ENCODE measurements at regions not wholly inside any gene's neighbourhood (a gene's known extent, or its start where the extent isn't known, plus 50 kb on each side); places are given as distances from the start of the nearest gene placed in this dataset.

DNA sequence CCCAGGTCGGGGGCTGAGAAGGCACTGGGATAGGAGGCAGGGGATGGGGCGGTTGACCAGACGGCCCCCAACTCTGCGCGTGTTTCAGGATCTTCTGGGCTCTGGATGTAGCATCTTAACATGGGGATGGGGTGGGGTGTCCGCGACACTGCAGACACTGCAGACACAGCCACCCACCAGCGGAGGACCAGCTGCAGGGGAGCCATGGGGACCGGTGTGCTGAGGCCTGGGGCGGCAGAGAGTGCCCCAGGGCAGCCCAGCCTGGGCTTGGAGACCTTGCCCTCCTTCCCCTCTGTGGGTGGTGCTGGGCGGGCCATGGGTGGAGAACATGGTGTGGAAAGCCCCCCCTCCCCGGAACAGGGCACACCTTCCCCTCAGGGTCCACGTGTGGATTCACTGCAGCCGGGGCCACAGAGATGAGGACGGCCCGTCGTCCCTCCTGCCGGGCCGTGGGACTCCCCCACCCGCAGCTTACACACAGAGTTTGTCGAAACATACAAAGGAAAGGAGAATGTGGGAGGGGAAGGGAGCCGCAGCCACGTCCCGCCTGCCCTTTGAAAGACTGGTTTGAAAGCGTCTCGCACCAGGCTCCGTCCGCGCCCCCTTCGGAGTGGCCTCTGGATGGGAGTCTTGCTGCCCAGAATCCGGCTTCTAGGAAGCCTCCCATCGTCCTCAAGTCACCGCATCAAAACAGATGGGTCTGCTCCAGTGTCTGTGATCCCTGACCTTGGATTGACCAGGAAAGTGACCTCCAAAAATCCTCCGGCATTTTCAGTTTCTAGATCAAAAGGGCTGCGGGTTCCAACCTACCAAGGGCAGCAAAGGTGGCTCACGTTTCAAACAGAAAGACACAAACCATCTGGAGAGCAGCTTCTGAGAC lies 91.5 kb upstream of the TCERG1L start:
- peaks cover 15% of the 10 kb centered on the region for H3K9me3 Mint-ChIP-seq (ENCODE audit: unreplicated experiment)
- H3K36me3 Mint-ChIP-seq (ENCODE audit: unreplicated experiment): no peaks in the 10 kb centered on the region
- DNase-seq (ENCODE audit: extremely low spot score, unreplicated experiment): no peak
- no peaks in the 10 kb centered on the region for H3K27me3 Mint-ChIP-seq (ENCODE audit: unreplicated experiment)
- TF ChIP-seq, protein P1, sequence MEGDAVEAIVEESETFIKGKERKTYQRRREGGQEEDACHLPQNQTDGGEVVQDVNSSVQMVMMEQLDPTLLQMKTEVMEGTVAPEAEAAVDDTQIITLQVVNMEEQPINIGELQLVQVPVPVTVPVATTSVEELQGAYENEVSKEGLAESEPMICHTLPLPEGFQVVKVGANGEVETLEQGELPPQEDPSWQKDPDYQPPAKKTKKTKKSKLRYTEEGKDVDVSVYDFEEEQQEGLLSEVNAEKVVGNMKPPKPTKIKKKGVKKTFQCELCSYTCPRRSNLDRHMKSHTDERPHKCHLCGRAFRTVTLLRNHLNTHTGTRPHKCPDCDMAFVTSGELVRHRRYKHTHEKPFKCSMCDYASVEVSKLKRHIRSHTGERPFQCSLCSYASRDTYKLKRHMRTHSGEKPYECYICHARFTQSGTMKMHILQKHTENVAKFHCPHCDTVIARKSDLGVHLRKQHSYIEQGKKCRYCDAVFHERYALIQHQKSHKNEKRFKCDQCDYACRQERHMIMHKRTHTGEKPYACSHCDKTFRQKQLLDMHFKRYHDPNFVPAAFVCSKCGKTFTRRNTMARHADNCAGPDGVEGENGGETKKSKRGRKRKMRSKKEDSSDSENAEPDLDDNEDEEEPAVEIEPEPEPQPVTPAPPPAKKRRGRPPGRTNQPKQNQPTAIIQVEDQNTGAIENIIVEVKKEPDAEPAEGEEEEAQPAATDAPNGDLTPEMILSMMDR (IDR thresholded peaks at IDR 0.05): no peak
- H3K4me1 Mint-ChIP-seq (ENCODE audit: unreplicated experiment): no peaks in the 10 kb centered on the region
- H3K4me3 Mint-ChIP-seq (ENCODE audit: unreplicated experiment): no peak overlapping the region
- H3K27ac Mint-ChIP-seq (ENCODE audit: unreplicated experiment): no peak overlapping the region

DNA sequence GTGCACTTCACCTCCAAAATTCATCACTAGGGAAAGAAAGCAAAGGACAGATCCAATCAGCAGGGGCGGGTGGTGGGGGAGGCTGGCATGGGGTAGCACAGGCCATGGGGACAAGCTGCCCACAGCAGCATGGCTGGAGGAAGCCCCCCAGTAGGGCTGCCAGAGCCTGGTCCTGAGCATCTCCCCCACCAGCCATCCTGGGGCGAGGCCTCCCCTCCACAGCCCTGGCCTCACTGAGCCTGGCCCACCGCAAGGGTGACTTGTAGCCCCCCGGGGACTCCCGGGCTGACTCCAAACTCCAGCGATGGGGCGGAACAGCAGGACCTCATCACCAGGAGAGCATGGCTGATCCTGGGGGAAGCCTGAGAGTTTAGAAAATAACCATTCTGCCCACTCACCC lies 92.4 kb upstream of the TCERG1L start:
- H3K27ac Mint-ChIP-seq (ENCODE audit: unreplicated experiment): no peak overlapping the region
- TF ChIP-seq, protein P1 (IDR thresholded peaks at IDR 0.05): no peak
- no peak for DNase-seq (ENCODE audit: extremely low spot score, unreplicated experiment)
- H3K9me3 Mint-ChIP-seq (ENCODE audit: unreplicated experiment): peaks cover 20% of the 10 kb centered on the region
- no peaks in the 10 kb centered on the region for H3K27me3 Mint-ChIP-seq (ENCODE audit: unreplicated experiment)
- H3K4me1 Mint-ChIP-seq (ENCODE audit: unreplicated experiment): no peaks in the 10 kb centered on the region
- H3K4me3 Mint-ChIP-seq (ENCODE audit: unreplicated experiment): no peak overlapping the region
- H3K36me3 Mint-ChIP-seq (ENCODE audit: unreplicated experiment): no peaks in the 10 kb centered on the region

DNA sequence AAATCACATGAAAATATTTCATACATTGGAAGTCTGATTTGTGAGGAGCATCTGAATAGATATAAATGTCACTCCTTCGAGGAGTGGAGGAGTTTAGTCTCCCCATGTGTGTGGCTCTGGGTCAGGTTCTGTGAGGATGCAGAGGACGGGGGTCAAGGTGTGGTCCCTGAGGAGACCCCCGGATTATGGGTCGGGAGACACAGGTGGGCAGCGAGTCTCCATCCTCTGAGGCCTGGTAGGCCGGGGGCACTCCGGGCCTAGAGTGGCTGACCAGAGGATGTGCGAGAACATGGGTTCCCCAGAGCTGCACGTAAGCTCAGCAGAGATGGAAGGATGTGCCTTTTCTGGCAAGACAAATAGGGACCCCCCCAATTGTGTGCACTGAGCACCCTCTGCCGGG lies 93.4 kb upstream of the TCERG1L start:
- Mint-ChIP-seq H3K36me3 (ENCODE audit: unreplicated experiment) (no peaks in the 10 kb centered on the region), H3K9me3 (ENCODE audit: unreplicated experiment) (peaks cover 21% of the 10 kb centered on the region), H3K4me1 (ENCODE audit: unreplicated experiment) (no peaks in the 10 kb centered on the region), H3K27me3 (ENCODE audit: unreplicated experiment) (no peaks in the 10 kb centered on the region), H3K4me3 (ENCODE audit: unreplicated experiment) (no peak overlapping the region), H3K27ac (ENCODE audit: unreplicated experiment) (no peak overlapping the region)
- no peak for DNase-seq (ENCODE audit: extremely low spot score, unreplicated experiment)
- TF ChIP-seq, protein P1 (IDR thresholded peaks at IDR 0.05): no peak

DNA sequence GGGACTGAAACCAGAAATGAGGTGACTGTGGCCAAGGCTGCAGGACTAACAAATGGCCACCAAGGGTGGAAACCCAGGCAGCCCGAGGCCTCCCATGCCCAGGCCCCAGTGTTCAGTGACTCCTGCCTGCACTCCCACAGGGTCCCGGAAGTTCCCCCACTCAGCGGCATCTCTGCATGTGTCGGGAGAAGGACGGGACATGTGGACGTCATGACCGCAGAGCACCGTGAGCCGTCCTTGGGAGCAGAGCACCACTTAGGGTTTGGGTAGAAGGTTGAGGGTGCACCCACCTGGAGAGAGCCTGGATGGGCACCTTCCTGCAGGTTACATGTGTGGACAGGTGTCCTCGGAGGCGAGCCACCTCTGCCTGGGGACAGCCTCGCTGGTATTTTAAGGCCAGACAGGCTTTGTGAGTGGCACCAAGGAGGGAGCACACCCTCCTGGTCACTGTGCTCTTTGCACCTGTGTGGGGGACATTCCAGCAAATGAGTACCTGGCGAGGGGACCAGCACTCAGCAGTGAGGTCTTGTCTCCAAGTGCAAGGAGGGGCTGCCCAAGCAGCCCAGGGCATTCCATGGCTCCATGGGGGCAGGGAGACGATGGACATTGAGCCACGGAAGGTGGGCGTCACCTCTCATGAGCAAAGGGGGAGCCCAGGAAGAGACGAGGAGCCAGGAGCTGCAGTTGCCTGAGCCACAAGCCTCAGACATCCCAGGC lies 95.3 kb upstream of the TCERG1L start:
- H3K4me1 Mint-ChIP-seq (ENCODE audit: unreplicated experiment): no peaks in the 10 kb centered on the region
- TF ChIP-seq, protein P1 (IDR thresholded peaks at IDR 0.05): no peak
- H3K27me3 Mint-ChIP-seq (ENCODE audit: unreplicated experiment): no peaks in the 10 kb centered on the region
- no peak overlapping the region for H3K4me3 Mint-ChIP-seq (ENCODE audit: unreplicated experiment)
- DNase-seq (ENCODE audit: extremely low spot score, unreplicated experiment): no peak
- no peak overlapping the region for H3K27ac Mint-ChIP-seq (ENCODE audit: unreplicated experiment)
- peaks cover 21% of the 10 kb centered on the region for H3K9me3 Mint-ChIP-seq (ENCODE audit: unreplicated experiment)
- H3K36me3 Mint-ChIP-seq (ENCODE audit: unreplicated experiment): no peaks in the 10 kb centered on the region

DNA sequence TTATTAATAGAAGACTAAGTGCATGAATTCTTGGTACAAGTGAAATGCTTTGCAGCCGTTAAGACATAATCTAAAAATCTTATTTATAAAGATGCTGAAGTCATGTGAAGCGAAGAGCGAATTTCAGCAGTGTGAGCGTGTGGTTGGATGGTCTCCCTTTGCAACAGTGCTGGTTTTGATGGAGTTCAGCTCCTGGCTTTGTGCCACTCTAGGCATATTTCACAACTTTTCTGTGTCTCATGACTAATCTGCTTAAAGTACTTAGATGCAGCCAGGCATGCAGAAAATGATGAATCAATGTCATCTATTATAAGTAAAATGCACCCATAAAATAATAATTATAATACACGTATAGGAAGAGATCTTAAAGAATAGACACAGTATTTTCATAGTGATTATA lies 107.2 kb upstream of the TCERG1L start:
- no peak for DNase-seq (ENCODE audit: extremely low spot score, unreplicated experiment)
- Mint-ChIP-seq H3K4me1 (ENCODE audit: unreplicated experiment) (no peaks in the 10 kb centered on the region), H3K9me3 (ENCODE audit: unreplicated experiment) (peaks cover 40% of the 10 kb centered on the region), H3K4me3 (ENCODE audit: unreplicated experiment) (no peak overlapping the region), H3K27ac (ENCODE audit: unreplicated experiment) (no peak overlapping the region), H3K27me3 (ENCODE audit: unreplicated experiment) (no peaks in the 10 kb centered on the region), H3K36me3 (ENCODE audit: unreplicated experiment) (no peaks in the 10 kb centered on the region)
- TF ChIP-seq, protein P1 (IDR thresholded peaks at IDR 0.05): no peak

Measured in osteocyte (in vitro differentiated cells).